ENCODE measurements at regions not wholly inside any gene's neighbourhood (a gene's known extent, or its start where the extent isn't known, plus 50 kb on each side); places are given as distances from the start of the nearest gene placed in this dataset.

GRCh38 chr9:135183069-135183468 lies 95.6 kb downstream of the OLFM1 start:
- WGBS, 2 donors (ENCODE audit: low coverage in 1 of 2) = 69 to 75% methylated on average over 5 to 7 of the region's 7 CpGs
- Histone ChIP-seq H3K9me3 (no peaks in the 10 kb centered on the region), H3K27ac (no peak overlapping the region), H3K4me1 (peaks cover 0 to 41% (median 3%) of the 10 kb centered on the region in 3 donors), H3K27me3 (peaks cover 90% of the 10 kb centered on the region), H3K36me3 (no peaks in the 10 kb centered on the region), H3K4me3 (no peak overlapping the region)
- TF ChIP-seq POLR2AphosphoS5 (IDR thresholded peaks at IDR 0.05) (no peak), CTCF (IDR thresholded peaks at IDR 0.05) (no peak), POLR2A (IDR thresholded peaks at IDR 0.05) (no peak)
- ATAC-seq = no peak

- Histone ChIP-seq H3K4me3 (no peak overlapping the region), H3K27me3 (peaks cover 90% of the 10 kb centered on the region), H3K36me3 (no peaks in the 10 kb centered on the region), H3K9me3 (no peaks in the 10 kb centered on the region), H3K27ac (no peak overlapping the region), H3K4me1 (peaks cover 0 to 41% (median 3%) of the 10 kb centered on the region in 3 donors)
- no peak for ATAC-seq
- WGBS, 2 donors (ENCODE audit: low coverage in 1 of 2) = 18 to 36% methylated on average over 3 to 9 of the region's 12 CpGs
- no peak for TF ChIP-seq CTCF (IDR thresholded peaks at IDR 0.05)
- TF ChIP-seq EP300 (IDR thresholded peaks at IDR 0.05) = no peak
- no peak for TF ChIP-seq POLR2AphosphoS5 (IDR thresholded peaks at IDR 0.05)
Measured at GRCh38 chr9:135183528-135184180, 96.2 kb downstream of the OLFM1 start.

- no peak for ATAC-seq
- no peaks in the 10 kb centered on the region for H3K36me3 ChIP-seq
- H3K27me3 ChIP-seq = peaks cover 87% of the 10 kb centered on the region
- peaks cover 0 to 41% (median 3%) of the 10 kb centered on the region in 3 donors for H3K4me1 ChIP-seq
- no peak for TF ChIP-seq EP300 (IDR thresholded peaks at IDR 0.05)
- no peak for TF ChIP-seq POLR2A (IDR thresholded peaks at IDR 0.05)
- no peak for TF ChIP-seq POLR2AphosphoS5 (IDR thresholded peaks at IDR 0.05)
- no peak for TF ChIP-seq CTCF (IDR thresholded peaks at IDR 0.05)
- no peaks in the 10 kb centered on the region for H3K9me3 ChIP-seq
- no peak overlapping the region for H3K4me3 ChIP-seq
- no peak overlapping the region for H3K27ac ChIP-seq
- WGBS, 2 donors (ENCODE audit: low coverage in 1 of 2) = 45% methylated on average over 4 of the region's 37 CpGs; no CpG with 5 or more reads in 1 of the 2 donors
Measured at GRCh38 chr9:135184181-135185053, 96.9 kb downstream of the OLFM1 start.

- no peaks in the 10 kb centered on the region for H3K36me3 ChIP-seq
- 60 to 65% methylated on average over 1 to 12 of the region's 21 CpGs for WGBS, 2 donors (ENCODE audit: low coverage in 1 of 2)
- H3K9me3 ChIP-seq = no peaks in the 10 kb centered on the region
- H3K4me1 ChIP-seq = peaks cover 0 to 41% (median 3%) of the 10 kb centered on the region in 3 donors
- TF ChIP-seq POLR2AphosphoS5 (IDR thresholded peaks at IDR 0.05) (no peak), EP300 (IDR thresholded peaks at IDR 0.05) (no peak)
- peaks cover 88% of the 10 kb centered on the region for H3K27me3 ChIP-seq
- ATAC-seq = no peak
- H3K4me3 ChIP-seq = no peak overlapping the region
- no peak overlapping the region for H3K27ac ChIP-seq
Measured at GRCh38 chr9:135185060-135185459, 97.6 kb downstream of the OLFM1 start.

GRCh38 chr9:135186248-135187164 lies 99.0 kb downstream of the OLFM1 start:
- H3K27me3 ChIP-seq = peaks cover 91% of the 10 kb centered on the region
- ATAC-seq = no peak
- WGBS, 2 donors (ENCODE audit: low coverage in 1 of 2) = 25 to 32% methylated on average over 6 to 9 of the region's 25 CpGs
- no peak for TF ChIP-seq POLR2AphosphoS5 (IDR thresholded peaks at IDR 0.05)
- no peak for TF ChIP-seq CTCF (IDR thresholded peaks at IDR 0.05)
- no peak for TF ChIP-seq EP300 (IDR thresholded peaks at IDR 0.05)
- TF ChIP-seq POLR2A (IDR thresholded peaks at IDR 0.05) = no peak
- no peak overlapping the region for H3K27ac ChIP-seq
- H3K4me3 ChIP-seq = no peak overlapping the region
- H3K4me1 ChIP-seq = peaks cover 0 to 41% (median 3%) of the 10 kb centered on the region in 3 donors
- H3K9me3 ChIP-seq = no peaks in the 10 kb centered on the region
- H3K36me3 ChIP-seq = no peaks in the 10 kb centered on the region
